Activated CD4-positive, alpha-beta T cell treated with anti-CD3 and anti-CD28 coated beads for 4 hours (primary cell): ENCODE measurements at regions not wholly inside any gene's neighbourhood (a gene's known extent, or its start where the extent isn't known, plus 50 kb on each side); places are given as distances from the start of the nearest gene placed in this dataset.

ENCODE experiments used
- DNase-seq, 2 donors: peaks; one replicate each; pipeline ENCODE4 v3.0.0-alpha.2; 2020

DNA sequence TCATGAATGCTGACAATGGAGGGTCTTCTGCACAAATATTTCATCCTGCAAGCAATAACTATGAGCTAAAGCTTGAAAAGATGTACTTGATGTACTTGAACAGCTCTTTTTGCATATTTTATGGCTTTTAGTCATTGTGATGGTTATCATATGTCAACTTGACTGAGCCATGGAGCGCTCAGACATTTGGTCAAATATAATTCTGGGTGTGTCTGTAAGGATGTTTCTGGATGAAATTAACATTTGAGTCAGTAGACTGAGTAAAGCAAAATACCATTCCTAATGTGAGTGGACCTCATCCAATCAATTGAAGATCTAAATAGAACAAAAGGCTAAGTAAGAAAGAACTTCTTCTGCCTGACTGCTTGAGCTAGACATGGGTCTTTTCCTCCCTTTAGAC lies 509.0 kb downstream of the BCL11A start:
- no peak for DNase-seq

DNA sequence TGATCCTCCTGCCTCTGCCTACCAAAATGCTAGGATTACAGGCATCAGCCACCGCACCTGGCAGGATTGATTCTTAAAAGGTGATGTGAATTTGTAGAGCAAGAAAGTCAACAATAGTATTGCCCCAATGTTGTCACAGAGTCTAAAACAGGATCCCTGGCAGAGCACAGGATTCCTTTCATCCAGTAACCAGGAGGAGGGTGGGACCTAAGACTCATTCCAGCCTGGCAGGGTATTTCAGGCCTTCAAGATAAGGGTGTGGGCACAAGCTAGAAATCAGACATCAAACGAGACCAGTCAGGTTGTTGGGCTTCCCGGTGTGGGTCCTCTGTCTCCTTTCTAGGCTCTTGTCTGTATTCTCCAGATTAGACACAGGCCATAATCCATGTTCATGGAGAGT lies 511.4 kb downstream of the BCL11A start:
- no peak for DNase-seq

DNA sequence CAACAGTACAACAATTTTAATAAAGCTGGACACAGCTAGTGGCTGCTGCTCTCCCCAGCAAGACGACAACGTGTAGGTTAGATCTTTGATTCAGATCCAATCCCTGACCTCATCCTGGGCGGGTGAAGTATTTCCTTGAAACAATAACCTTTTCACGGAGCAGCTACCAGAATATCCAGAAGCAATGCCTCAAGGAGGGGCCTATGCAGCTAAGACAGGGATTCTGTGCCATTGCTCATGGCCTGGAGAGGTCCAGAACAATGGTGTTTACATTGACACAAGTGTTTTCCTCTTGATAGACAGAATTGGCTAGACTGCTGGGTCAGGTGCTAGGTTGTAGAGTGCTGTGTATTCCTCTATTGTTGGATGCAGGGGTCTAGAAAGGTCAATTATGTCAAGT lies 520.1 kb downstream of the BCL11A start:
- no peak for DNase-seq

DNA sequence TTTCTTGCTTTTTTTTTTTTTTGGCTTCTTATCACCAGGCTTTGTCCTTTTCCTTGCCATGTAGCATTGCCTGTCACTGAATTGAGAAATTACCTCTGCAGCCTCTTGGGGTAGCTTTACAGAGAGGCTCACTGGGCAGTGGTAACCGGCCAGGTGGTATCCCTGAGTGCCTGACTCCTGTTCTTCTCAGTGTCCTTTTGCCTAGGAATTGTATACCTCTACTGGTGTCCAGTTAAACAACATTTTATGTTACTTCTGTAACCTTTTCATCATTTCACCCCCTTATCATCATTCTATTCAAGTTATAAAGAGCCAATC lies 523.9 kb downstream of the BCL11A start:
- no peak for DNase-seq

DNA sequence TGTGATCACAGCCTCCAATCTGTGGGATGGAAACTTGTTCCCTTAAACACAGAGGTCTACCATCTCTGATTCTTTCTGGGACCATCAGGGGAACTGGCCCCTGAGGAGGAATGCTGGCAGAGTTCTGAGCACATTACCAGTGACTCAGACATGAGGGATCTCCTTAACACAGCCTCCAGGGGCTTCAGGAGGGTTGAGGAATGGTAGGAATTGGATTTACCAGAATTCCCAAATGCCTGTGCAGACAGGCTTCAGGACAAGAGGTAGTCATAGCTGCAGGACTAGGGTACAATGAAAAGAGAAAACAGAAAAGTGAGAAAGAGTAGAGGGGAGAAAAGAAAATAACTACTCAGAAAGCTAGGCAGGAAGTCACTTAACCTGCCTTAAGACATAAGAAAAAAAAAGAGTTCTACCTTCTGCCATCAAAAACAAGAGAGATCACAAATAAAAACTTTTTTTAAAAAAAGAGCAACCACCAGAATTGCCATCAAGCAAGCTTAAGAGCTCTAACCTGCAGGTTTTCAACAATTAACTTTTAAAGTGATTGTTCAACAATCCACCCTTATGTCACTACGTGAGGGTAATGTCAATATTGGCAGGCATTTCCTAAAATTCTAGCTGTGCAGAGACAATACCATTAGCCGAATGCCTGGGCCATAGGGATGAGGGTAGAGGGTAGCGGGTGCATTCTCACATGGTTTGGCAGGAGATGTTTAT lies 524.4 kb downstream of the BCL11A start:
- no peak for DNase-seq

DNA sequence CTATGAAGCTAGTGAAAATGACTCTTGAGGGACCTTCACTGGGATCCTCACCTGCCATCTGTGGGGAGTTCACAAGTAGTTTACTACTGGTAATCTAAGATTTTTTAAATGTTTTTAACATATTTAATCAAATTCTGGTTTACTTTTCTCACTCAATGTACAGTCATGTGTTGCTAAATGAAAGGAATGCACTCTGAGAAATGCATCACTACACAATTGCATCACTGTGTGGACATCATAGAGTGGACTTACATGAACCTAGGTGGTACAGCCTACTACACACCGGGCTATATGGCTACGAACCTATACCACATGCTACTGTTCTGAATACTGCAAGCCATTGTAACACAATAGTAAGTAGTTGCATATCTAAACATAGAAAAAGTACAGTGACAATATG lies 528.0 kb downstream of the BCL11A start:
- DNase-seq = no peak

DNA sequence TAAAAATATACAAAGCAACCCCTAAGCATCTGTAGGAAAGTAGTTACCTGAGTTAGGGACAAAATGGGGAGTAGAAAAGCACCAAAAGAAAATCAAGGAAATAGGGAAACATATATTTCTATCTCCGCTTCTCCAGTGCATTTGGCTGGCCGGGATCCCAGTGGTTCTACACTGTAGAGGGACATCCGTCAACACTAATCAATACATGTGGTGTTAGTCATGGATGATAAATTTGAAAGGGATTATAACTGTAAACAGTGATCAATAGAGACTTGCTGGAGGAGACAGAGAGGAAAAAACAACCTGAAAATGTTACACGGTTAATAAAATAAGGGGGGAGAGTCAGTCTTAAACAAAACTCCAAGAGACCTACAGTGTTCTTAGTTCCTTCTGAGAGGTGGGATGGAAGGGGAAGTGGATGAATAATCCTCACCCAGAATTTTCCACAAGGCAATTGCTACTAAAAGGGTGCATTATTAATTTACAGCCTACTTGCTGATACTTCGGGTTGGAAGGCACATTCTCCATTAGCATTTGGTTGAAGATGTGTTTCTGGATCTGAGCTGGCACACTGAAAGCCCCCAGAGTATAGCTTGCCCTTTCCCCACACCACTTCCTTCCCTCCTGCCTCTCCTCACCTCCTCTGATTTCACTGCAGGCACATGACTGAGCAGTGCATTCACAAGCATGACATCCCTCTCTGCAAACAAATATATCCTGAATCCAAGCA lies 530.0 kb downstream of the BCL11A start:
- DNase-seq = no peak

DNA sequence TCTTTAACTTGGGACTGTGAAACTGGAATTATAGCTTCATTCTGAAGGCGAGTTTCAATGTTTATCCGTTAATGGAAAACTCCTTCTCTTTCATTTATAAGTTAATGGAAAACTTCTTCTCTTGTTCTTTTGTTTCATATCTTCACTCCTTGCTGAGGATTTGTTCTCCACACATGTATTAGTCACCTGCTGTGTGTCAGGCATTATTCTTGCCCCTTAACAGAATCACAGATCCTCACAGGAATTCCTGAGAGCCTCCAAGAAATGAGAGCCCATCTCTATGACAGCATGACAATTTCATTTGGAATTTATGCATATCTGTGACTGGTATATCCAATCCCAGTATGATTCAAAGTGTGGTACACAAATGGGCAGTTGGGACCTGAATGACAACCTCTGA lies 545.8 kb downstream of the BCL11A start:
- DNase-seq = no peak

DNA sequence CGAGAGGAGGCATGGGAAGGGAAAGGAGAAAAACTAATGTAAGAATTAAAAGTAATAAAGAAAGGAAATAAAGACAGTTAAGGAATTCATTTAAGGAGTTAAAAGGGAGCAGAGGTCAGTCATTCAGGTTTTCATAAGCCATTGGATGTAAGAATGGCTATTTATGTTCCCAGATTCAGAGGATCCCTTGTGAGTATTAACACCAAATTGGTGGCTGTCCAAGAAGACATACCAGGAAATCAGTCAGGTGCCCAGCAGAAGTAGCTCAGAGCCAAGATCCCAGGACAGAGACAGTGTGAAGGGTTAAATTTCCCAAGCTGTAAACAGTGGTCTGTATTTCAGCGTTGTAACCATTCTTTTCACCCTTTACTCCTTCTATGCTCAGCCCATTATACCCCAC lies 550.4 kb downstream of the BCL11A start:
- no peak for DNase-seq

DNA sequence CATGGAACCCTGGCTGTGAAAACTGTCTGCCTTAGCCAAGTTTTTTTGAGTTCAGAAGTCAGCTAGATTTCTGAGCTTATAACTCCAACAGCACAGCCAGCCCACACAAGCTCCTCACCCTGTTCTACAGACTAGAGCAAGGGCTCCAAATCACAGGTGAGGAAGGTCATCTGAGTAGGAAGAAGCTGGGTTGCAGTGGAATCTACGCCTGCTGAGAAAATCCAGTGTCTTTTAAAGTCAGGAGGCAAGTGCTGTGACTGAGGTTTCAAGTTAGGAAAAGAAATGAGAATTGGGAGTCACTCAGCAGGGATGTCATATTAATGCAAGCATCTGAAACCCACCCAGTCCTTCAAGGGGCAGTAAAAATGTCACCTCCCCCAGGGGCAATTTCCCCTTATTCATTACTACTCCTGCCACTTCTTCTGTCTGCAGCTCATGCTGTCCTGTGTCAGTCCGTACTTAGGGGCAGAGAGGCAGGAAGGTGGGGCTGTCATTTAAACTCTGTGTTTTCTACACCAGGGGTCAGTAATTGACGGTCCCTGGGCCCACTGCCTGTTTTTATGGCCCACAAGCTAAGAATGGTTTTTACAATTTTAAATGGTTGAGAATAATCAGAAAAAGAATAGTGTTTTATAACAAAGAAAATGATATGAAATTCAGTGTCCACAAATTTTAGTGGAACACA lies 551.1 kb downstream of the BCL11A start:
- no peak for DNase-seq

DNA sequence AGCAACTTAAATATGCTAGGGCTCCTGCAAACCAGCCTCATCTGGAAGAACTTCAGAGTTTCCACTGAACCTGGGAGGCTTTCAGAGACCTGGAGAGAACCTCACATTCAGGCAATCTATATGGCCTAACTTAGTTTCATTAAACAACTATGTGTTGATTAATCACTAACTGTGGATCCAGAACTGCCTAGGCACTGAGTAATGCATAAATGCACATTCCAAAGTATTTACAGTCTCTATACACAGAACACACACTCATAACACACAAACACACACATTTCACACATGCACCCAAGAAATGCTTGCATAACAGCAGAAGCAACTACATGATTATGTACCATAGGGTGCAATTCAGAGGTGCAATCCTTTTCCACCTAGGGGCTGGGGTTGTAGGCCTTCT lies 552.8 kb downstream of the BCL11A start:
- no peak for DNase-seq

DNA sequence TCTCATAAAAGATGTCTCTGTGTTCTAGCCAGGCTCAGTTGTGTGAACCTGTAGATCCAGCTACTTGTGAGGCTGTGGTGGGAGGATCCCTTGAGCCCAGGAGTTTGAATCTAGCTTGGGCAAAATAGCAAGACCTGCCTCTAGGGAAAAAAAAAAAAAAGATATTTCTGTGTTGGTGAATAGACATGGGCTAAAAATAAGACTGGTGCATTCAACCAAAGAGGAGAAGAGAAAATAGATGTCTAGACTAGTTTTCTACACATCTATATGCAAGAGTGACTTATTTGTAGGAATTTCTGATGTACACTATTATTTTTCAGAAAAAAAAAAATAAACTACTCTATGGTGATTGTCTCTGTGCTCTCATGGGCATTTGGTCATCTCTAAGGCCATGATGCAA lies 555.1 kb downstream of the BCL11A start:
- no peak for DNase-seq

DNA sequence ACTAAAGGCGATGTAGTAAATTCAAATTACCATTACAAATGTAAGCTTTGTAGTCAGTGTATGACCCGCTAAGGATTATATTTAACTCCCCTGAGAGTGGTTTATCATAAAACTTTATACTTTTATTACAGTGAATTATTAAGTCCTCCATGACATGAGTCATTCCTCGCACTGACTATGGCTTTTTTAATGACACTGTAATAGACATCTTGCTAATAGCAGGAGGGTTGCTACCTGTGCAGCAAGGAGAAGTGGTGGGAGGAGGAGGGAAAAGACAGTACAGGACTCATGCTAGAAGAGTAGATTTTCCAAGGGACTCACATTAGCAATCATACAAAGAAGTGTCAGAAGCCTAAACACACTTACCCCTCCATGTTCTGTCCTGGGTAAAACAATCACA lies 556.1 kb downstream of the BCL11A start:
- DNase-seq = no peak

DNA sequence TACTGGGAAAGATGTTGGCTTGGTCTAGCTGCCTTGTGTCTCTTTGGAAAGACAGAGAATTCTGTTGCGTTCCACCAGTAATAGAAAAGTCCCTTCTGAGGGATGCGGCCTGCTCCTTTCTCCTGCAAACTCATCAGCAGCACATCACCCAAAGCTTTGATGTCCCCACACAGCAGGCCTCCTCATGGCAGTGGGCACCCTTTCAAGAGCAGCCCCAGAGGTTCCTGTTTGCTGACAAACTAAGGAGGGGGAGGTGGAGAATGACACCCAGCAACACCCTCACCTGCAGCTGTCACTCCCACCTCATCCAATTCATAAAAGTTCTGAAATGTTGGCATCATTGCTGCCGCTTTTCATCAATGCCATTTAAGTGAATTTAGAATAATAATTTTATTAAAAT lies 556.6 kb downstream of the BCL11A start:
- no peak for DNase-seq

DNA sequence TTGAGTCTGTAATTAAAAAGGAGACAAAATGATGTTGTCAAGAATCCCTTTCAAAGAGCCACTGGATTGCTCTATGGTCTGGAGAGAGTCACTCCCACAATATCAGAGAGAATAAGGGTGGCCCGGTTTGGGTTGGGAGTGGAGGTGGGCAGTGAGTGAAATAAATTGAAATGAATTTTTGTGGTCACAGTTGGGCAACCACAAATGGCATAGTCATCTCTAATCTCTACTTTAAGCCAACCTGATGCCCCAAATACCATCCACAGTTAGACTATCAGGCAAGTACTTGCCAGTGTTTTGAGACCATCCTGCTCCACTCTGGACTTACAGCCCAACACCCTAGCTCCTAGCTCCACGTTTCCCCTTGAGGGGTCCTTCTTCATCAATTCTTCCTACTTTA lies 559.7 kb downstream of the BCL11A start:
- DNase-seq = no peak

DNA sequence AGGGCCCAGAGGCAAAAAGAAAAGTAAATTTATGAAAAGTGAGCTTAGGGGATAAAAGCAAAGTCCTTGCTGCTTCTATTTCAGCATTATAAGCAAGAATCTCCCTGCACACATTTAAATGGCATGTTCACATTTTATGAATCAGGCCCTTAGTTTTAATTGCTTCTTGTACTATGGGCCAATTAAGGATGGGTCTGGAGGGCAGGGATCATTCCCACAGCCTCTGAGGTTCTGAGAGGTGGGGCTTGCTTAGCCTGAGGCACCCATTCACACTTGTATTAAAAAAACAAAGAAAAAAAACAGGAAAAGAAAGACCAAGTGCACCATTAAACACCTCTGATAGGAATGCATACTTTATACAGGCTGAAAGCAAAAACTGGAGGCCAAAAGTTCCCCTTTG lies 565.1 kb downstream of the BCL11A start:
- no peak for DNase-seq

DNA sequence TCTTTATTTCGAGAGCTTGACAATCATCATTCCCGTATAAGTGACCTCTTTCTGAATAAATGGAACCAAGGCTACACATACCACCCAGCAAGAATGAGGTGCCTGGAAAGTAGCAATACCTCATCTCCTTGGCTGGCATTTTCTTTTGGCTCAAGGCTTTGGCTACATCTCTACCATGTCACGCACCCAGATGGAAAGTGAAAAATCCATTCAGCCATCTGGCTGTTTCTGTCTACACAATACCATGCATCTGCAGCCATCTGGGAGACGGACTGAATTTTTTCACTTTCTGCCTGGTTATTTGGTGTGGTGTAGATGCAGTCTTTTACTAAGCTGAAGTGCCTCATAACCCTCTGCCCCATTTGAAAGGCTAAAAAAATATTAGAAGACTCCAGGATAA lies 566.9 kb downstream of the BCL11A start:
- no peak for DNase-seq

DNA sequence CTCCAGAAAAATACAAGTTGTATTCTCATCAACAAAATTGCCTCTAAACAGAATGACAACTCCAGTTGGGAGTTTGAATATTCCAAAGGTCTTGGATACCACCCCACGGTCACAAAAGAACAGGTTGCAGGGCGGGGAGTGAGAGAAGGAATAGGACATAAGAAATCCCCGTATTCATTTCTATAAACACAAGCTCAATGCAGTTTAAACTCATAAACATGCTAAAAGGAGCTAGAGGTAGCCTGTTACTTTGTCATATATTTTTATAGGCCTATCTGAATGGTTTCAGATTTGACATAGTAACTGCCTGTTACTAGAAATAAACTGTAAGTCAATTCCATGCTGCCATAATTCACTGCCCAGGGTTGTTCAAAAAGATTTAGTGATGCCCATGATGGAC lies 567.5 kb downstream of the BCL11A start:
- DNase-seq = no peak

DNA sequence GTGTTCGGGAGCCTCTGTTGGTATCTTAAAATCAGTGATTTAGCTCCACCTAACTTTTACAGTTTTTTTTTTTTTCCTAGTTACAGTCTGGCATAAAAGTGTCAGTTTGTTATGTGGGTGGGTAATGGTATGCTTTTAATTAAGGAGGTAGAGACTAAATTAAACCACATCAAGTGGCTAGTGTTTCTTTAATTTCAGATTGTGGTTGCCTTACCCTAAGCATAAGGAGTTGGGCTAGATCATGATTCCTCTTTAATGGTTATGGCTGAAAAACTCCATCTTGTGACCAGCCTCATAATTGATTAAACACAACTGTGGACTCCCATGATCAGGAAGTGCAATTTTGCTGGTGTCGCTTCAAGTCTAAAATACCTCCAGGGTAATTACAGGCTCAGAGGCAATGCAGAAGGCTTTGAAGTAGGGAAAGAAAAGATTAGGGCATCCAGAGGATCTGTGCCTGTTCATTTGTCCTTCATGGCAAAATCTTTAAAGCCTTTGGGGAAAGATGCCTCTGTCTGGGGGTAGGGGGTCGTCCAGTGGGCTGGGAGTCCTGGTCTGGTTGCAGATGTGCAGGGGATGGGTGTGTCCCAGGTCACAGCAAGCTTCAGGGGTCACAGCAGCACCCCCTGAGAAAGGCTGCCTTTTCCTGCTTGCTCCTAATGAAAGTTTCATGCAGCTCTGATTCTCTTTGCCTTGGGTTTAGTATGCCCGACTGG lies 579.2 kb downstream of the BCL11A start:
- DNase-seq = no peak

DNA sequence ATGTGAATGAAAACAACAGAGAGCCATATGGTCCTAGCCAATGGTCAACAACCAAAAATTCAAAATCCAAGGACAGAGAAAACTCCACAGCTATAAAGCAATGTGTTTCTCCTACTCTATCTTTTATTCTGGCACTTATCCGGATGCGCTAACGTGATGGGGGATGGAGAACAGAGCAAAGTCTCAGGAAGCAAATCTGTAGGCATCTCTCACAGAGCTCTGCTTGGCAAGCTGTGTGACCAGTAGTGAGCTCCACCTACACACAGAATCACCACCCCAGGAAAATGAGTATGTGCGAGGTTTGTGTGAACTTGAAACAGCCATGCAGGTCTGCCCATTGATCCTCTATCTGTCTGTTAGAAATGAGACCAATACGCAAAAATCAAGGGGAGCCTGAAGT lies 584.3 kb downstream of the BCL11A start:
- no peak for DNase-seq

DNA sequence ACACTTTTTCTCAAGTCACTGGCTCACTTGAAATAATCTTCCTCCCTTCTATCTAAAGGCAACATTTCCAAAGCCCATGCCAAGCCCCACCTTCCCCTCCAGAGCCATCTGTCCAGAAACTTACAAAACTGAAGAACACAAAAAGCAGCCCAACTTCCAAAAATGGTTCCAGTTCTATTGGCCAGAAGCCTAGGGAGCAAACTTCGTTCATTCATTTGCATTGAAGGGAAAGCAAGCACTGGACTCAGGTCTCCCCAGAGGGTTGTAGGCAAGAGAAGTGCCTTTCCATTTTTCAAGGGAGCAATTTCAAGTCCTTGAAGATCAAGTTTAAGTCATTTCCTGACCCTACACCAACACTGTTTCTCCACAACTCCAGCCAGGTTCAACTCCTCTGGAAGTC lies 585.0 kb downstream of the BCL11A start:
- DNase-seq = no peak

DNA sequence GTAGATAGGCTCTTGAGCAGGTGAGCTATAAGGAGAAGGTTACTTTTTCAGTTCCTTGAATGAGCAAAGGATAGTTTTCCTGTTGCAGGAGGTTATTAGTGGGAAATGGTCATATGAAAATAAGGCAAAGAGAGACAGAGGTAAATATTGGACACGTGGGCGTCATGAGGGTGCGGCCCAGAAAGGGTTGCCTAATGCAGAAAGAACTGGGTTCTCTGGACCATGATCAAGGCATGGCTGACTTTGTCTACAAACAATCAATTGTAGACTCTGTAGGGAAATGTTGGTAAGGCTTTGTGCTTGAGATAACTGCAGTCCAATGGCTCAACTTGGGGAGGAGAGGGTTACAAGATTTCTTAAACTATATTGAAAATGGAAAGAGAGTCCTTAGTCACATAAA lies 585.8 kb downstream of the BCL11A start:
- no peak for DNase-seq

DNA sequence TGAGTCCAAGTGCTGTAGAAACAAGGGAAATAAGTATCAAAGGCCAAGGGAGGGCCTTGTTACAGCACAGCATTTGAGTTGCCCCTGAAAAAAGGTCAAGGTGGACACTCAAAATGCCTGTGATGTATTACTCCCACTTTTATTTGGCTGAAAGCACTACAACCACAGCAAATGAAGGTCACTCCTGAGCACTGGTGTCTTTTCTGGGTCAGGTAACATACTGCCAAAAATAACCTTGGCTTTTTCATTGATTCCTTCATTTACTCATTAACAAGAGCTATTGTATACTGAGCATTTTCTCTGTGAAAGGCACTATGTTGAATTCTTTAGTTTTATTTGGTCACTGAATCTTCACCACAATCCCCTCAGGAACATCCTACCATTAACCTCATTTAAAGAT lies 590.3 kb downstream of the BCL11A start:
- DNase-seq = no peak

DNA sequence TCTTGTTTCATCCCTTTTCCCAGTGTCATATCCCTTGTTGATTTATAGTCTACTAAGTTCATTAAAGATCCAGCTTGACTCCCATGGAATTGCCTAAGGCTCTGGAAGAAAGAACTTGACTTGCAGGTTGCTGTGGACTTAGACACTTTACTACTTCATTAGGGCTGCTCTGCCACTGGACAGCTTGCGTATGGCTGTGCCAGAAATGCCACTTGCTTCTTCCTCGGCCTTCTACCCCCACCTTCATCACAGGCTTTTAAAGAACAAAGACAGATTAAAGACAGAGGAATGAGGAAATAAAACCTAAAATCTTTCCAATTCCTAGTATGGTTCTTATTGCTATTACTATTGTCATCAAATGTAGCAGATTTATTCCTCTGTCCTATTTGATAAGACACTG lies 591.7 kb downstream of the BCL11A start:
- no peak for DNase-seq
